ENCODE measurements at regions not wholly inside any gene's neighbourhood (a gene's known extent, or its start where the extent isn't known, plus 50 kb on each side); places are given as distances from the start of the nearest gene placed in this dataset.

DNA sequence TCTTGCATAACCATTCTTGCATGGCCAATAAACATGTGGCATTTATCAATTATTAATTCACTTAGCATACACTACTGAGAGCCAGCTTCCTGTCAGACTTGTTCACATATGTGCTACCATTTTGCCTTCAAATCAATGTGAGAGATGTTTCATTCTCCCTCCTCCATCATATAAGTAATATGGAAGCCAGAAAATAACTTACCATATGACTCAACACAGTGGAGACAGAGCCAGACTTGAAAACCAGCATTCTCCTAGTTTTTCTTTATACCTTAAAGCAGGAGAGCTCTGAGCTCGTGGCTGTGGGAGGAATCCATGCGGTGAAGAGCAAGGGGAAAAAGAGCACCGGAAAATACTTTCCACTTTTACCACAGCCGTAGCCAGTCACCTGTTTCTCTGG lies 215.0 kb upstream of the LRATD1 start:
- TF ChIP-seq, protein P1, sequence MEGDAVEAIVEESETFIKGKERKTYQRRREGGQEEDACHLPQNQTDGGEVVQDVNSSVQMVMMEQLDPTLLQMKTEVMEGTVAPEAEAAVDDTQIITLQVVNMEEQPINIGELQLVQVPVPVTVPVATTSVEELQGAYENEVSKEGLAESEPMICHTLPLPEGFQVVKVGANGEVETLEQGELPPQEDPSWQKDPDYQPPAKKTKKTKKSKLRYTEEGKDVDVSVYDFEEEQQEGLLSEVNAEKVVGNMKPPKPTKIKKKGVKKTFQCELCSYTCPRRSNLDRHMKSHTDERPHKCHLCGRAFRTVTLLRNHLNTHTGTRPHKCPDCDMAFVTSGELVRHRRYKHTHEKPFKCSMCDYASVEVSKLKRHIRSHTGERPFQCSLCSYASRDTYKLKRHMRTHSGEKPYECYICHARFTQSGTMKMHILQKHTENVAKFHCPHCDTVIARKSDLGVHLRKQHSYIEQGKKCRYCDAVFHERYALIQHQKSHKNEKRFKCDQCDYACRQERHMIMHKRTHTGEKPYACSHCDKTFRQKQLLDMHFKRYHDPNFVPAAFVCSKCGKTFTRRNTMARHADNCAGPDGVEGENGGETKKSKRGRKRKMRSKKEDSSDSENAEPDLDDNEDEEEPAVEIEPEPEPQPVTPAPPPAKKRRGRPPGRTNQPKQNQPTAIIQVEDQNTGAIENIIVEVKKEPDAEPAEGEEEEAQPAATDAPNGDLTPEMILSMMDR (IDR thresholded peaks at IDR 0.05), result no peak
- TF ChIP-seq POLR2A (IDR thresholded peaks at IDR 0.05), result no peak

Data from right lobe of liver (tissue), 4 donors.